ENCODE measurements at regions not wholly inside any gene's neighbourhood (a gene's known extent, or its start where the extent isn't known, plus 50 kb on each side); places are given as distances from the start of the nearest gene placed in this dataset.
"Not testable (repeated sequence)": the region's sequence is repeated elsewhere in the genome, so short reads cannot be mapped to it uniquely, and the experiment has no call there.

GRCh38 chr6:114940181-114940580 lies 597.4 kb upstream of the HS3ST5 start:
- Mint-ChIP-seq H3K9me3 (ENCODE audit: unreplicated experiment) (no peaks in the 10 kb centered on the region), H3K27me3 (ENCODE audit: unreplicated experiment) (no peaks in the 10 kb centered on the region), H3K36me3 (ENCODE audit: low read depth, unreplicated experiment) (no peaks in the 10 kb centered on the region), H3K4me1 (ENCODE audit: unreplicated experiment) (peaks cover 6% of the 10 kb centered on the region), H3K27ac (ENCODE audit: unreplicated experiment) (no peak overlapping the region), H3K4me3 (ENCODE audit: unreplicated experiment) (no peak overlapping the region)
- DNase-seq (ENCODE audit: low spot score): no peak
- TF ChIP-seq, protein P1, sequence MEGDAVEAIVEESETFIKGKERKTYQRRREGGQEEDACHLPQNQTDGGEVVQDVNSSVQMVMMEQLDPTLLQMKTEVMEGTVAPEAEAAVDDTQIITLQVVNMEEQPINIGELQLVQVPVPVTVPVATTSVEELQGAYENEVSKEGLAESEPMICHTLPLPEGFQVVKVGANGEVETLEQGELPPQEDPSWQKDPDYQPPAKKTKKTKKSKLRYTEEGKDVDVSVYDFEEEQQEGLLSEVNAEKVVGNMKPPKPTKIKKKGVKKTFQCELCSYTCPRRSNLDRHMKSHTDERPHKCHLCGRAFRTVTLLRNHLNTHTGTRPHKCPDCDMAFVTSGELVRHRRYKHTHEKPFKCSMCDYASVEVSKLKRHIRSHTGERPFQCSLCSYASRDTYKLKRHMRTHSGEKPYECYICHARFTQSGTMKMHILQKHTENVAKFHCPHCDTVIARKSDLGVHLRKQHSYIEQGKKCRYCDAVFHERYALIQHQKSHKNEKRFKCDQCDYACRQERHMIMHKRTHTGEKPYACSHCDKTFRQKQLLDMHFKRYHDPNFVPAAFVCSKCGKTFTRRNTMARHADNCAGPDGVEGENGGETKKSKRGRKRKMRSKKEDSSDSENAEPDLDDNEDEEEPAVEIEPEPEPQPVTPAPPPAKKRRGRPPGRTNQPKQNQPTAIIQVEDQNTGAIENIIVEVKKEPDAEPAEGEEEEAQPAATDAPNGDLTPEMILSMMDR (IDR thresholded peaks at IDR 0.05; ENCODE audit: unreplicated experiment): no peak

DNA sequence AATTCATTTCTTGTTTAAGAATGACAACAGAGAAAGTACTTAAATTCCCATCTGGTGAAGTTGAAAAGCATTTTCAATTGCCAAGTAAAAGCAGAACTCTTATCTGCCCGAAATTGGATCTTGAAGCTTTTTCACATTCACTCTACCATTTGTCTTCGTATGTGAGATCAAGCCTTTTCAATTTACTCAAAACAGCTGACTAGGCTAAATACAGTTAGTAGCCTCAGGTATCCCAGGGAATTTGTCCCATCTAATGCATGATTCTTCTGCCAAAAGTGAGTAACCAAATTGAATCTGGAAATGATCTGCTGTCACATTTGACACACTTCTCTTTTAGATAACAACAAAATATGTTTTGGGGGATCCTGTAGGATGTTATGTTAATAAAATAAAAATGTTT lies 596.8 kb upstream of the HS3ST5 start:
- H3K9me3 Mint-ChIP-seq (ENCODE audit: unreplicated experiment): no peaks in the 10 kb centered on the region
- H3K4me1 Mint-ChIP-seq (ENCODE audit: unreplicated experiment): peaks cover 6% of the 10 kb centered on the region
- H3K27me3 Mint-ChIP-seq (ENCODE audit: unreplicated experiment): no peaks in the 10 kb centered on the region
- no peak for DNase-seq (ENCODE audit: low spot score)
- TF ChIP-seq, protein P1 (IDR thresholded peaks at IDR 0.05; ENCODE audit: unreplicated experiment): no peak
- no peak overlapping the region for H3K4me3 Mint-ChIP-seq (ENCODE audit: unreplicated experiment)
- no peaks in the 10 kb centered on the region for H3K36me3 Mint-ChIP-seq (ENCODE audit: low read depth, unreplicated experiment)
- no peak overlapping the region for H3K27ac Mint-ChIP-seq (ENCODE audit: unreplicated experiment)

DNA sequence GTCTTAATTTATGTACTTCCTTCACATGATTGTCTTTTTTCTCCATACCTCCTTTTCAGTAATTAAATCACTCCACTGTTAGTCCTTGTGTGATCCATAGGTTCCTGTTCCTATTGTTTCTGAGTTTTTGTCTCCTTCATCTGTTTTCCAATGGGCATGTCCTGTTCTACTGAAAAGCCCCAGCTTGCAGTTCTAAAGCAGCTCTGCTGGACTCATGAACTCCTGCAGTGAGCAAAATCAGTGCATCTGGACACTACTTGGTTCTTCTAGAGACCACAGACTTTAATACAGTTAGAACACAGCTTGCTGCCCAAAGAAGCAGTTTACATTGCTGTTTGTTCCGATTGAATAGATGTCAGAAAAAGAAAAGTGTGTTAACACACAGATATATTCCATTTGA lies 593.3 kb upstream of the HS3ST5 start:
- Mint-ChIP-seq H3K9me3 (ENCODE audit: unreplicated experiment) (no peaks in the 10 kb centered on the region), H3K27me3 (ENCODE audit: unreplicated experiment) (no peaks in the 10 kb centered on the region), H3K27ac (ENCODE audit: unreplicated experiment) (no peak overlapping the region), H3K4me3 (ENCODE audit: unreplicated experiment) (no peak overlapping the region), H3K4me1 (ENCODE audit: unreplicated experiment) (peaks cover 6% of the 10 kb centered on the region), H3K36me3 (ENCODE audit: low read depth, unreplicated experiment) (no peaks in the 10 kb centered on the region)
- DNase-seq (ENCODE audit: low spot score): no peak
- TF ChIP-seq, protein P1 (IDR thresholded peaks at IDR 0.05; ENCODE audit: unreplicated experiment): no peak

DNA sequence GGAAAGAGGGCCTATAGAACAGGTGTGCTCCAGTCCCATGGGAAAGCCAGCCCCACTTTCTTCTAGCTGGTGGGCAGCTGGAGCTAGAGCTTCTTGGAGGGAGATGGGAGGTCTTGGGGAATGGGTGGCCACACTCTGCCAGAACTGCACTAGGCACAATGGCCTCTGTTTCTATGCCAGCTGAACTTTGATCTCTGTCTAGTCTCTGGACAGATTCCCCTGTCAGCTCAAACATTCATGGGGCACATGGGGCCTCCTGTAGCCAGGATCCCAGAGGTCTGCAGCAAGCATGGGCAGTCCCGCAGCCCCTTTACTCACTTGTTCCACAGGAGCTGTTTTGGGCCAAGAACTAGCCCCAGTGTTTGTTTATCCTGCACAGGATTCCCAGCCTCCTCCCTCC lies 591.3 kb upstream of the HS3ST5 start:
- TF ChIP-seq, protein P1 (IDR thresholded peaks at IDR 0.05; ENCODE audit: unreplicated experiment): no peak
- H3K27me3 Mint-ChIP-seq (ENCODE audit: unreplicated experiment): peaks cover 2% of the 10 kb centered on the region
- no peak overlapping the region for H3K27ac Mint-ChIP-seq (ENCODE audit: unreplicated experiment)
- no peaks in the 10 kb centered on the region for H3K36me3 Mint-ChIP-seq (ENCODE audit: low read depth, unreplicated experiment)
- peaks cover 6% of the 10 kb centered on the region for H3K4me1 Mint-ChIP-seq (ENCODE audit: unreplicated experiment)
- no peaks in the 10 kb centered on the region for H3K9me3 Mint-ChIP-seq (ENCODE audit: unreplicated experiment)
- no peak overlapping the region for H3K4me3 Mint-ChIP-seq (ENCODE audit: unreplicated experiment)
- no peak for DNase-seq (ENCODE audit: low spot score)

GRCh38 chr6:114928731-114929130 lies 585.9 kb upstream of the HS3ST5 start:
- not testable (repeated sequence) for H3K4me3 Mint-ChIP-seq (ENCODE audit: unreplicated experiment); H3K36me3 Mint-ChIP-seq (ENCODE audit: low read depth, unreplicated experiment); H3K27ac Mint-ChIP-seq (ENCODE audit: unreplicated experiment); H3K27me3 Mint-ChIP-seq (ENCODE audit: unreplicated experiment); H3K4me1 Mint-ChIP-seq (ENCODE audit: unreplicated experiment); H3K9me3 Mint-ChIP-seq (ENCODE audit: unreplicated experiment); DNase-seq (ENCODE audit: low spot score)

DNA sequence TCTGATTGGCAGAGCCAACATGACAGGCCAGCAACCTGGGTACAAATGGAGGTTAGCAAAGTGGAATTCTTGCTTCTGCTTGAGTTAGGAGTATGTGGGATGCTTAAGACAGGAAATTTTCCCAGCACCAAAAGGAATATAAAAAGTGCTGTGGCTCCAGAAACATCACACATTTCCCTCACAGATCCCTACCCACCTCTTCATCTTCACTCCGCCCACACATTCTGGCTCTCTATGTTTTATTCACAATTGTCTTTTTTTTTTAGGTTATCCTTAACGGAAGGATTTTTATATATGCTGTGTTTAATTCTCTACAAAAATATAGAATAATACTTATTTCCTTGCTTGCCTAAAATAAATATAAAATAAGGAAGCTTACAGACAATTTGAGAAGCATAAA lies 563.3 kb upstream of the HS3ST5 start:
- Mint-ChIP-seq H3K4me3 (ENCODE audit: unreplicated experiment) (no peak overlapping the region), H3K36me3 (ENCODE audit: low read depth, unreplicated experiment) (no peaks in the 10 kb centered on the region), H3K9me3 (ENCODE audit: unreplicated experiment) (no peaks in the 10 kb centered on the region), H3K27me3 (ENCODE audit: unreplicated experiment) (peaks cover 1% of the 10 kb centered on the region), H3K4me1 (ENCODE audit: unreplicated experiment) (no peaks in the 10 kb centered on the region), H3K27ac (ENCODE audit: unreplicated experiment) (no peak overlapping the region)
- TF ChIP-seq, protein P1 (IDR thresholded peaks at IDR 0.05; ENCODE audit: unreplicated experiment): no peak
- no peak for DNase-seq (ENCODE audit: low spot score)

Measured in endothelial cell (in vitro differentiated cells).